GM19463 (cell line): ENCODE measurements at regions not wholly inside any gene's neighbourhood (a gene's known extent, or its start where the extent isn't known, plus 50 kb on each side); places are given as distances from the start of the nearest gene placed in this dataset.

Experiments
- ATAC-seq: cut with Tn5 transposase; IDR thresholded peaks from one replicate; pipeline ENCODE4 v1.9.1; 2021; ENCODE audit warnings: mild to moderate bottlenecking, moderate library complexity; ENCODE audit not compliant: unreplicated experiment

- ATAC-seq, result no peak
Observed at GRCh38 chr6:159445351-159445750, 247.7 kb downstream of the SOD2 start.

- ATAC-seq, result no peak
Observed at GRCh38 chr6:159444056-159444760, 248.8 kb downstream of the SOD2 start.

DNA sequence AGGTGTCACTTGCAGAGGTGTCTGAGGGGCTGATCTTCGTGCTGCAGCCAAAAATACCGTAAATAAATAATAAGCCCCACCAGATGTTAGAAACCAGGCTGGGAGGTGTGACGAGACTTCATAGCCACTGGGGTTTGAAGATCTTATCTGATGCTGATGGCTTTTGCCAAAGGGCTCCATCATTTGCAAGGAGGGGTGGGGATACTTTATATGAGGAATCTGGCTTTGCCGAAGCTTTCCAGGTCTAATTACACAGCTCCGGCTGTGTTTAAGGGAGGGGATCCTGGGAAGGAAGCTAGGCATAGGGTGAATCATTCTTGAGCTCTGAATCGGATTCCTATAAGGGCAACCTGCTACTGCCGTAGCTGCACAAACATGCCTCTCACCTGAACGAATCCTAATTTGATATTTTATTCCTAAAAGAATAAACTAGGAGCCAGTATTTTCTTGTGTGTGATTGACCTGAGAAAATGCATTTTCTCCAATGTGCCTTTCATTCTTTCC lies 249.6 kb downstream of the SOD2 start:
- no peak for ATAC-seq

- no peak for ATAC-seq
Observed at GRCh38 chr6:159441704-159441981, 251.4 kb downstream of the SOD2 start.

DNA sequence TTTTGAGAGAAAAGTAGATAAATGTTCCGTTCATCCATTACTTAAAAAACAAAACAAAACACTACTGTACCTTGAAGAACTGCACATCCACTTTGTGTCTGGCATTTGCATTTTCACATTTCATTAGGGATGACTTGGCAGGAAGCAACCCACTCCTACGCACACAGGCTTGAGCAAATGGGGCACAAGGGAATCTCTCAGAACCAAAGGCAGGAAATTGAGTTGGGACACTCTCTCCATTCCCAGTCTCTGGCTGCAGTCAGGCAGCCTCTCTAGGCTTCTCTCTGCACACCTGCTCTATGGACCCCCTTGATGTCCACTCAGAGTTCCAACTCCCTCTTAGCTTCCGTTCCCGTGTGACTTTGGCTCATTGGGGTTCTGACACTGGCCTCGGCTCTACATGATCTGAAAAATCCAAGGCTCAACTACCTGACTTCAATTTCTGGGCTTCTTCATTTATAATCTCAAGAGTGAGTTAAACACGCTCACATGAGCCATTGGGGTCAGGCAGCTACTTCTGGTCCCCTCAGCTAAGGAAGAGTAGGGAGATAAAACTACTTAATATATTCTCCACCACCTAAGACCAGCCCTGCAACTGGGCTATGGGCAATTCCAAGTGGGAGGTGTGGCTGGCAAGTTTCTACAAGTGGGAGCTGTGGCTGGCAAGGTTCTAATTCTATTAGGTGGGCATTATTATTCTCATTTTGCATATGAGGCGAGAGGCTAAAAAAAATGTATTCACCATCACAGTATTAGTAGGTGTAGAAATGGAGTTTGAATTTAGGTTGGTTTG lies 251.9 kb downstream of the SOD2 start:
- no peak for ATAC-seq

GRCh38 chr6:159440349-159440748 lies 252.7 kb downstream of the SOD2 start:
- ATAC-seq, result no peak

GRCh38 chr6:159439651-159440050 lies 253.4 kb downstream of the SOD2 start:
- ATAC-seq, result no peak

DNA sequence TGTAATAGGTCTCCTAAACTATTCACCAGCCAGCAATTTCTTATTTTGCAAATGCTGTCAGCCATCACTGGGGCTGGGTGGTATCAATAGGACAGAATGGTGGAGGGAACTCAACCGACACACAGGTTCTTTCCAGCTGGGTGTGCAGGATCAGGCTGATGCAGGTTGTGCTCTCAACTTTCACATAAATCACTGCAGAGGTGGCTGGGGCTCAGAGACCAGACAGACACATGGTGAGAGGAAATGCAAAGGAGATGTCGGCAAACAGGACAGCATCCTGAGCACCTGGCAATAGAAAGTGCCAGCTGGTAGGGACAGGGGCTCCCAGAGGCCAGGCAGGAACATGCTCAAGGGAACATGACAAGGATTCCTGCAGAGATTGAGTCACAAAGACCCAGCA lies 254.9 kb downstream of the SOD2 start:
- no peak for ATAC-seq

- ATAC-seq, result no peak
Observed at GRCh38 chr6:159436581-159436980, 256.5 kb downstream of the SOD2 start.

GRCh38 chr6:159435701-159436100 lies 257.3 kb downstream of the SOD2 start:
- no peak for ATAC-seq

- ATAC-seq, result no peak
Observed at GRCh38 chr6:159434410-159434809, 258.6 kb downstream of the SOD2 start.

- ATAC-seq, result no peak
Observed at GRCh38 chr6:159433550-159433949, 259.5 kb downstream of the SOD2 start.

DNA sequence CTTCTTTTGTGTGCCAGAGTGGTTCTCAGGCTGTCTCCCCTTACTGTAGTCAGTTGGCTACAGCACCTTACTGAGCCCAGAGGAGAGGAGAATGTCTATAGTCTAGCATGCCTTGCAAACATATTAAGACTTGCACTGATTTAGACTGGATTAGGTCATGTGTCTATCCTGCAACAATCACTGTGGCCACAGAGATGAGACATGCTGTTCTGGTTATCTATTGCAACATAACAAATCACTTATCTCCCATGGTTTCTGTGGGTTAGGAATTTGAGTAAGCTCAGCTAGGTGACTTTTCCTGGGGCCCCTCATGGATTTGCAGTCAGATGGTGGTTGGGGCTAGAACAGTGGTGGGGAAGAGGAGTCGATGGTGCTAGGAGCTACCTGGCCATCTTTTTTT lies 261.3 kb downstream of the SOD2 start:
- ATAC-seq, result no peak

GRCh38 chr6:159430323-159430722 lies 261.1 kb downstream of the FNDC1 start:
- no peak for ATAC-seq

DNA sequence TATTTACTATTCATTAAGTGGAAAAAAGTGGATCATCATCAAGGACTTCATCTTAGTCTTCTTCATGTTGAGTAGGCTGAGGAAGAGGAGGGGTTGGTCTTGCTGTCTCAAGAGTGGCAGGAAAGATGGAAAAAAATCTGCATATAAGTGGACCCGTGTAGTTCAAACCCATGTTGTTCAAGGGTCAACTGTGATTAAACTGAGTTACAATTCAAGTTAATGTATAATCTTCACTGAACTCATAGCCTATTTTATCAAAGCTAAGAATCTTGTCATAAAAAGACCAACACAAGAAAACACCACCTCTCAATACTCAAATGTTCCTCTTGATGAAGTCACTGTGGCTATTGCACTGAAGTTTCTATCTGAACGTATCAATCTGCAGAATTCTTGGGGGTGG lies 260.2 kb downstream of the FNDC1 start:
- ATAC-seq, result no peak

GRCh38 chr6:159427771-159428170 lies 258.6 kb downstream of the FNDC1 start:
- ATAC-seq, result no peak

- ATAC-seq, result no peak
Observed at GRCh38 chr6:159427335-159427734, 258.1 kb downstream of the FNDC1 start.

GRCh38 chr6:159425421-159425820 lies 256.2 kb downstream of the FNDC1 start:
- ATAC-seq, result no peak

DNA sequence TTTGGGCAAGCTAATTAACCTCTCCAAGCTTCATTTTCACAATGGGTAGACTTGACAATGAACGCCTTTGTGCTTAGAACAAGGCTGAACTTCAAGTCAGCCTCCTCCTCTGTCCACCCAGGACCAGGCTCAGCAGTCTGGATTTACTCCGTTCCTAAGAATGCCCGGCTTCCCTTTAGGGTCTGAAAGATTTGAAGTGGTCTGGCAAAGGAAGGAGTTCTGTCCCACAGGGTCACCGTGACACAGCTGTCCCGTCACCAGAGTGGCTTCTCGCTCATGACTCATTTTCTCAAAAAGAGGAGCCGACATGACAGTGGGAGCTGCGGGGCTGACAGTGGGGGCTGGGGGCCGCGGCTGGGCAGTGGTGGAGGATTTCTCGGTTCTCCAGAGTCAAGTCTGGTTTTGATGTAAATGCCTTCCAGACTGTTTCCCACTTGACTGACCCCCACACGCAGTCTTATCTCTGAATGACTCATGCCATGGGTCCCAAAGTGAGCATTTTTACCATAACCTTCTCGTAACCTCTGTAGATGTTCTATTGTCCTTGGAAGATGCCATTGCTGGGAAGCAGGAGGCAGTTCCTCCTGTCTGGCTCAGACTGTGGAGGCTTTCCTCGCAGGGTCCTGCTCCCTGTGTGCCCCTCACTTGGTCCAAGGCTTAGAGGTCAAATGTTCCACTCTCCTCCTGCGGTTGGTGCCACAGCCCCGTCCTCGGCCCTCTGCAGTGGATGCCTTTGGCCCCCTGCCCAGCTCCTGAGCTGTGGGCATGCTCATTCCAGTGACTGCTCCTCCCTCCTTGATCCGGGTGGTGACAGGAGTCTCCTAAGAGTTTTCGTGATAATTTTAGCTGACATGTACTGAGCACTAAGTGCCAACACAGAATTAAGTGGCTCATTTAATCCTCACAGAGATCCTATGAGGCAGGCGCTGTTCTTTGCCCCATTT lies 253.1 kb downstream of the FNDC1 start:
- ATAC-seq, result no peak

DNA sequence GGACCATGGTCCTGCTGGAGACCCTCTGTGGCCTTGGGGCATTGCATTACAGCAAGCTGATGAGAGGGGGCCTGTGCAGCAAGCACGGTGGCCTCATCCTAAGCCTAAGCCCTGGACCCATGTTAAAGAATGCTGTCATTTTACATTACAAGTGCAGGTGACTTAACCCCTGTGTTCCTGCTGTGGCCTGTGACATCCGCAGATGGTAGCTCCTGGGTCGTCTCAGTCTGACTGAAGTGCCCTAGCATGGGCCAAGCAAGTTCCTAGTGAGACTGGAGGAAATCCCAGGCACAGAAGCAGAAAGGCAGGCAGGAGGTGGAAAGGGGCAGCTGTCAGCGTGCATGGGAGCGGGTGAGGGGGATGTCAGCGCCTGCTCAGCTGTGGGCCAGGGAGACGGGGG lies 252.4 kb downstream of the FNDC1 start:
- ATAC-seq, result no peak

GRCh38 chr6:159418997-159419396 lies 249.8 kb downstream of the FNDC1 start:
- no peak for ATAC-seq
